HUES6 (cell line): ENCODE measurements at regions not wholly inside any gene's neighbourhood (a gene's known extent, or its start where the extent isn't known, plus 50 kb on each side); places are given as distances from the start of the nearest gene placed in this dataset.

ENCODE experiments used
- H3K27ac ChIP-seq: 2 replicates; pipeline ENCODE4 v1.7.0; 2013; ENCODE audit warnings: low read depth, mild to moderate bottlenecking, low read length, inconsistent platforms
- H3K27me3 ChIP-seq: 2 replicates; pipeline ENCODE4 v1.6.1; 2013; ENCODE audit warnings: low read length; ENCODE audit not compliant: control insufficient read depth, insufficient read depth
- H3K36me3 ChIP-seq: 2 replicates; pipeline ENCODE4 v1.6.1; 2013; ENCODE audit warnings: low read length; ENCODE audit not compliant: control insufficient read depth, insufficient read depth
- H3K4me1 ChIP-seq: 2 replicates; pipeline ENCODE4 v1.6.1; 2013; ENCODE audit warnings: low read length; ENCODE audit not compliant: control insufficient read depth, insufficient read depth
- H3K4me3 ChIP-seq: 2 replicates; pipeline ENCODE4 v1.5.1; 2013; ENCODE audit warnings: low read depth, low read length
- H3K9ac ChIP-seq: one replicate; pipeline ENCODE4 v1.6.1; 2013; ENCODE audit warnings: mild to moderate bottlenecking, low read length
- H3K9me3 ChIP-seq: 2 replicates; pipeline ENCODE4 v1.6.1; 2013; ENCODE audit warnings: low read depth, low read length; ENCODE audit not compliant: control insufficient read depth, insufficient read depth

GRCh38 chr1:80919426-80919825 lies 881.3 kb upstream of the ADGRL2 start:
- H3K27me3 ChIP-seq = no peaks in the 10 kb centered on the region
- H3K27ac ChIP-seq = no peak overlapping the region
- no peaks in the 10 kb centered on the region for H3K9me3 ChIP-seq
- H3K4me1 ChIP-seq = no peaks in the 10 kb centered on the region
- H3K4me3 ChIP-seq = no peak overlapping the region
- H3K36me3 ChIP-seq = no peaks in the 10 kb centered on the region
- no peak overlapping the region for H3K9ac ChIP-seq

- H3K27ac ChIP-seq = no peak overlapping the region
- no peaks in the 10 kb centered on the region for H3K36me3 ChIP-seq
- no peaks in the 10 kb centered on the region for H3K4me1 ChIP-seq
- no peaks in the 10 kb centered on the region for H3K9me3 ChIP-seq
- no peak overlapping the region for H3K9ac ChIP-seq
- H3K27me3 ChIP-seq = no peaks in the 10 kb centered on the region
- no peak overlapping the region for H3K4me3 ChIP-seq
Measured at GRCh38 chr1:80918380-80918779, 882.4 kb upstream of the ADGRL2 start.

- Histone ChIP-seq H3K27ac (no peak overlapping the region), H3K27me3 (no peaks in the 10 kb centered on the region), H3K4me3 (no peak overlapping the region), H3K9me3 (no peaks in the 10 kb centered on the region), H3K4me1 (no peaks in the 10 kb centered on the region), H3K36me3 (no peaks in the 10 kb centered on the region), H3K9ac (no peak overlapping the region)
Measured at GRCh38 chr1:80917826-80918225, 882.9 kb upstream of the ADGRL2 start.

GRCh38 chr1:80917225-80917624 lies 883.5 kb upstream of the ADGRL2 start:
- Histone ChIP-seq H3K36me3 (no peaks in the 10 kb centered on the region), H3K9ac (no peak overlapping the region), H3K9me3 (no peaks in the 10 kb centered on the region), H3K27me3 (no peaks in the 10 kb centered on the region), H3K4me3 (no peak overlapping the region), H3K27ac (no peak overlapping the region), H3K4me1 (no peaks in the 10 kb centered on the region)

- no peaks in the 10 kb centered on the region for H3K36me3 ChIP-seq
Measured at GRCh38 chr1:80915491-80915890, 885.2 kb upstream of the ADGRL2 start.

GRCh38 chr1:80910426-80910825 lies 890.3 kb upstream of the ADGRL2 start:
- Histone ChIP-seq H3K9ac (no peak overlapping the region), H3K27me3 (no peaks in the 10 kb centered on the region), H3K36me3 (no peaks in the 10 kb centered on the region), H3K27ac (no peak overlapping the region), H3K4me1 (no peaks in the 10 kb centered on the region), H3K9me3 (no peaks in the 10 kb centered on the region), H3K4me3 (no peak overlapping the region)

More at GRCh38 chr1:80915491-80915890, 885.2 kb upstream of the ADGRL2 start:
- Histone ChIP-seq H3K27ac (no peak overlapping the region), H3K4me1 (no peaks in the 10 kb centered on the region), H3K4me3 (no peak overlapping the region), H3K9ac (no peak overlapping the region), H3K9me3 (no peaks in the 10 kb centered on the region), H3K27me3 (no peaks in the 10 kb centered on the region)

- Histone ChIP-seq H3K9ac (no peak overlapping the region), H3K27me3 (no peaks in the 10 kb centered on the region), H3K4me3 (no peak overlapping the region), H3K36me3 (no peaks in the 10 kb centered on the region), H3K4me1 (no peaks in the 10 kb centered on the region), H3K27ac (no peak overlapping the region), H3K9me3 (no peaks in the 10 kb centered on the region)
Measured at GRCh38 chr1:80909172-80909784, 891.5 kb upstream of the ADGRL2 start.

GRCh38 chr1:80896781-80897356 lies 903.9 kb upstream of the ADGRL2 start:
- no peaks in the 10 kb centered on the region for H3K9me3 ChIP-seq
- H3K27me3 ChIP-seq = no peaks in the 10 kb centered on the region
- H3K4me1 ChIP-seq = 0 out of 2 replicates have a peak, but pooled peaks cover 7% of the 10 kb centered on the region
- no peak overlapping the region for H3K9ac ChIP-seq
- H3K27ac ChIP-seq = no peak overlapping the region
- H3K36me3 ChIP-seq = no peaks in the 10 kb centered on the region
- H3K4me3 ChIP-seq = no peak overlapping the region

- Histone ChIP-seq H3K27me3 (no peaks in the 10 kb centered on the region), H3K9me3 (no peaks in the 10 kb centered on the region), H3K27ac (no peak overlapping the region), H3K36me3 (no peaks in the 10 kb centered on the region), H3K4me1 (0 out of 2 replicates have a peak, but pooled peaks cover 7% of the 10 kb centered on the region), H3K9ac (no peak overlapping the region), H3K4me3 (no peak overlapping the region)
Measured at GRCh38 chr1:80894921-80895320, 905.8 kb upstream of the ADGRL2 start.

GRCh38 chr1:80893115-80893514 lies 907.6 kb upstream of the ADGRL2 start:
- Histone ChIP-seq H3K4me3 (no peak overlapping the region), H3K36me3 (no peaks in the 10 kb centered on the region), H3K9me3 (no peaks in the 10 kb centered on the region), H3K4me1 (0 out of 2 replicates have a peak, but pooled peaks cover 7% of the 10 kb centered on the region), H3K27ac (no peak overlapping the region), H3K9ac (no peak overlapping the region), H3K27me3 (no peaks in the 10 kb centered on the region)

- H3K27ac ChIP-seq = no peak overlapping the region
- 0 out of 2 replicates have a peak, but pooled peaks cover 7% of the 10 kb centered on the region for H3K4me1 ChIP-seq
- H3K36me3 ChIP-seq = no peaks in the 10 kb centered on the region
- H3K9me3 ChIP-seq = no peaks in the 10 kb centered on the region
- H3K27me3 ChIP-seq = no peaks in the 10 kb centered on the region
- no peak overlapping the region for H3K4me3 ChIP-seq
- H3K9ac ChIP-seq = no peak overlapping the region
Measured at GRCh38 chr1:80892539-80892938, 908.2 kb upstream of the ADGRL2 start.
